ENCODE measurements at regions not wholly inside any gene's neighbourhood (a gene's known extent, or its start where the extent isn't known, plus 50 kb on each side); places are given as distances from the start of the nearest gene placed in this dataset.

- TF ChIP-seq EZH2 (IDR thresholded peaks at IDR 0.05) (no peak), CTCF (IDR thresholded peaks at IDR 0.05) (no peak), EZH2phosphoT487 (IDR thresholded peaks at IDR 0.05) (no peak)
Observed at GRCh38 chr13:89862691-89863036, 1484.8 kb upstream of the MIR17HG start.

Measured in neural progenitor cell (in vitro differentiated cells).